DMS79 treated with DMSO at 0.1 percent for 48 hours (cell line): ENCODE measurements at regions not wholly inside any gene's neighbourhood (a gene's known extent, or its start where the extent isn't known, plus 50 kb on each side); places are given as distances from the start of the nearest gene placed in this dataset.

ENCODE experiments used
- DNase-seq: peaks from one replicate; lab custom pipeline; 2025; lab: John Stamatoyannopoulos, UW

DNA sequence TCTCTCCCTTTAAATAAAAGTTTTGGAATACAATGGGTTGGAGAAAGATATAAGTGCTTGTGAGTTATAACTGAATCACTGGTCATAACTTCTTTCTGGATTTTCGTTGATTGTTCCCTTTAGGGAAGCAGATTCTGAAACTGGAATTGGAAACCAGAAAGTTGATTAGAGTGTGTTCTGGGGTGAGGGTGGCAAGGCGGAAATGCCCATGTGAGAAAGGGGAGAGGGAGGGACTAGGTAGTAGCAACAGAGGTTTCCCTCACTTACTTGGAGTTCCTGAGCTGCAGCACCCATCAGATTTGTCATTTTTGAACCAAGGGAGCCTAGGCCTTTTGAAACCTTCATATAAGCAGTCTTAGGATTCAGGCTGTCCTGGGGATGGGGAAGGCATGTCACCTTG lies 453.4 kb downstream of the KCNJ3 start:
- no peak for DNase-seq

DNA sequence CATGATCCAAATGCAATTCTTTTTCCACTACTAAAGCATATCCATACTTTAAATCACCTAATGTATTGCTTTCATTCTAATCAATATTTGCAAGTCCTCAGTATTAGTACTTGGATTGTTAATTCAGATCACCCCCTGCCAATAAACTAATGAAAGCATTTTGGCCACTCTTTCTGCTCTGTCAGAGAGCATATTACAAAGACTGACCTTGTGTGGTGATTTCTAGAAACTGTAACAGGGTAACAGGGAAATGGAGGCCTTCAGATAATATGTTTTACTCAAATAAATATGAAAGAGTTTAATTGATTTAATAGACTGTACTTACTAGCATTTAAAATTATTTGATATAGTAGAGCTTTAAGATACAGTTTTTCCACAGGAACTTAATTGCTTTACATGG lies 453.0 kb downstream of the KCNJ3 start:
- DNase-seq = no peak

DNA sequence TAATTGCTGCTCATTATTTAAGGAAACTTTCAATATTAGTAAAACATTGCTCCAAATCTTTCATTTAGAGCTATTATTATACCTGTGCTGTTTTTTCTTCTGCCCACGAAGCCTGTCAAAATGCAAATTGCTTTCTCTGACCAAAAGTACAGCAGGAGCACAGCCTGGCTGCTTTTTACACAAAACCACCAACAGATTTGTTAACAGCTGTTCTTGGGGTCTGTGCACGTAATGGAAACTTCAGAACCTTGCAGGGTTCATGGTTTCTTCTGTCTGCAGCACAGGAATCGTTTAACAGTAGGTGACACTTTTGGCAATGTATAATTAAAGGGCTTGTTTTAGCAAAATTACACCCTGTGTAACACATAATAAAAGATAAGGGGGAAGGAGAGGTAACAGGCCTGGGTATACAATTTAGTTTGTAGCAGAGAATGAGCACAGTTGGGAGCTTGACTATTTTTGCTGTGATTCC lies 447.3 kb downstream of the KCNJ3 start:
- no peak for DNase-seq

DNA sequence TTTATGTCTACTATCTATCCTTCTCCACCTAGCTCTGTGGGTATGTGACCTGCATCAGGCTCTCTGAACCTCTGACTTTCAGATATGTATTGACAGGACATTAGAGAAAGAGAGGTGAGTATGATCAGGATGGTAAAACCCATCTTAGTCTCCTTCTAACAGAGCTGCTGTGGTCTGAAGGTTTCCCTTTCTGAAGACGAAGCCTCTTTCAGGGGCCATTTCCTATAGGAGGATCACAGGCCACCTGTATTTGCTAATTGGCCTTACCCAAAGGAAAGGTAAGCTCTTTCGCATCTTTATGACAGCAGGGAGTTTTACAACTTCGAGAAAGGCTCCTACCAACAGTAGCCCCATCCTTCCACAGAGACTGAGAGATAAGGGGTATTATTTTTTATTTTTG lies 442.9 kb downstream of the KCNJ3 start:
- no peak for DNase-seq

DNA sequence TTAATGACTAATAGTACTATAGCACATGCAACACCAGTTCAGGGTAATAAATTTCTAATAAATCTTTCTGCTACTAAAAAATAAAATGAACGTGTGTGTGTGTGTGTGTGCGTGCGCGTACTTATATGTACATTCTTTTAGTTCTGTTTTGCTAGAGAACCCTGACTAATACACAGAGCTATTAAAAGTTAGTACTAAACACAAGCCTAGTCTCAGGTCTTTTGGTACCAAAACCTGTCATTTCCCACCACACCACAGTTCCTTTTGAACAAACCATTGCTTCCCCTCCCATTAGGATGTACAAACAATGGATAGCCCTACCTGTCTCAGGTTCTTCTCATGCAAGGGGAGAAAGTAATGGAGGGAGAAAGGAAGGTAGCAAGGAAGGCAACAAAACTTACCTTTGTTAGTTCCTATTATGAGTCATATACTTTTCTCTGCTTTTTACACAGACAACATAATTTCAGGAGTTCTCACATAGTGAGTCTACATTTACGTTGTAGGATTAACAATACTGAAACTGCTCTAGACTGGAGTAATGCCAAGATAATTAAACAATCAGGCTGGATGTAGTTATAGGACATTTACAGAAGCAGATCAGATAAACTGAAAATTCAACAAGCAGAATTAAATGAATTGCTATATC lies 427.2 kb downstream of the KCNJ3 start:
- DNase-seq = no peak

DNA sequence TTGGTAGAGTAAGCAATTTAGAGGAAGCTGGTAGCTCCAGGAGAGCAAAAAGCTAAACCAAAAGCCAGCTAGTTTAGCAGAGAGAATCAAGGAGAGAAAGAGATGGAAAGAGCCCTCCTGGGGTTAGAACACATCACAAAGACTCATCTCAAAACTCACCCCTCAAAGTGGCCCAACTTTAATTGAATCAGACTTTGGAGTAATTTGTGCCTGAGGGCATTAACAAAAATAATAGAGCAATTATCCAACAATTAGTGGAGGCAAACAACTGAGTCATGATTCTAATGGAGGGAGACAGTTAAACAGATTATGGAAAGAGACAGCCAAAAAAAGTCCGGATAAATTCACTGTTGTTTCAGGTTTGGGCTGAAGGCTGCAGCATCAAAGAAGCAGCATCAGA lies 417.4 kb downstream of the KCNJ3 start:
- no peak for DNase-seq

DNA sequence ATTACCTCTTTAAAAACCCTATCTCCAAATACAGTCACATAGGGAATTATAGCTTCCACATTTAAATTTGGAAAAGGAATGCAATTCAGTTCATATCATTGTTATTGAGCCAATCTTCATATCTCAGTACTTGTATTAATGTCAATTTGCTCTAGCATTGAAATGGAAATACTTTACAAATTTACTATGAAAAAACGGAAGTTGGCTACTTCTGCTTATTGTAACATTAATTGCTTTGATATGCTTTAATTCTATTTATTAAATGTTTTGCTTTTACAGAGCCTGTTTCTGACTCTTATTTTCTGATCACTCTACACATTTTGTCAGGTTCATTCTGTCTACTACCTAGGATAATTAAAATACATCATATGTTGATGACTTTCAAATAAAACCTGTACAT lies 412.6 kb downstream of the KCNJ3 start:
- DNase-seq = no peak

DNA sequence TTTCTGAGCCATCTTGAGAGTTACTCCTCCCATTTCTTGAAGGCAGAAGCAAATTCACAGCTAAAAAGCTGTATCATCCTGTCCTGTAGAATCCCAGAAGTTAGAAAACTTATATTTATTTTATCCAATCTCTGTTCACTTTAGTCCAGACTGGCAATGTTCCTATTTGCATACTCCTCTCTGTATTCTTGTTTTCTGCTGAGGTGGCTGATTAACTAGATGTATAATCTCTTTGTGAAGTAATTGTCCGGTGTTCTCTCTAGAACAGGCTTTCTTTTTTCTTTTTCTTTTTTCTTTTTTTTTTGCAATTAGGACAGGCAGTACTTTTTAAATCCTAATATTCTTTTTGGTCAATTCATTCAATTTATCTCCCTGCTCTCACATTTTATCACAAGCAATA lies 411.0 kb downstream of the KCNJ3 start:
- no peak for DNase-seq

DNA sequence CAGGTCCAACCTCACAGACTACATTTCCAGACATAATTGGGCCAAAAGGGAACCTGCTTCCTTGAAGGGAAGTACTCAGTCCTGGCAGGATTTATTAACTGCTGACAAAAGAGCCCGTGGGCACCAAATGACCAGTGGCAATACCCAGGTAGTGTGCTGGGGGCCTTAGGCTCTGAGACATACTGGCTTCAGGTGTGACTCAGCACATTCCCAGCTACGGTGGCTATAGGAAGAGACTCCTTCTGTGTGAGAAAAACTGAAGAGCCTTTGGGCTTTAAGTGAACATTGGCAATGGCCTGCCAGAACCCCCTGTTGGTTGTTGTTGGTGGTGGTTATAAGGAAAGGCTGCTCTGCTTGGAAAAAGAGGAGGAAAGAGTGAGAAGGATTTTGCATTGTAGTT lies 401.8 kb downstream of the KCNJ3 start:
- no peak for DNase-seq

DNA sequence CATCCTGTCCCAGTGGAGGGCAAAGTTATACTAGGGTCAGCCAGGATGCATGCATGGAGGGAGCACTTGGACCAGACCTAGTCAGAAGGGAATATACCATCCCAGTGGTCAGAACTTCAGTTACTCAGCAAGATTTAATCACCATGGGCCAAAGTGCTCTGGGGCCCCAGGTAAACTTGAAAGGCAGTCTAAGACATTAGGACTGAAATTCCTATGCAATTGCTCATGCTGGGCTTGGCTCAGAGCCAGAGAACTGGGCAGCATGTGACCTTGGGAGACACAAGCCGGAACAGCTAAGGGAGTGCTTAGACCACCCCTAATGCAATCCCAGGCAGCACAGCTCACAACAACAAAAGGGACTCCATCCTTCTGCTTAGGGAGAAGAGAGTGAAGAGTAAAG lies 401.3 kb downstream of the KCNJ3 start:
- no peak for DNase-seq

DNA sequence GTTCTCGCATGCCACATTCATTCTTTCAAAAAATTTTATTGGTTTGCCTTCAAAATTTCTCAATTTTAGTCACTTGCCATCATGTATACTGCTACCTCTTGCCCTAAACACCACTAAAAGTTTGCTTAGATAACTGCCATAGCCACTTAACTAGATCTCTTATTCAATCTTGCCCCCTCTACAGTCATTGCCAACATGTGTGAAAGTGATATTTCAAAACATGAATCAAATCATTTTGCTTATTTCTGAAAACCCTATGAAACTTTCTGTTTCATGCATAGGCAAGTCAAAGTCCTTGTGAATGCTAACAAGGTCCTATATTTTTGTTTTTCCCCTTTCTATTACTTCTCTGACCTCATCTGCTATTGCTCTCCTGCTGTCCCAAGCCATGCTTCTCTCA lies 397.1 kb downstream of the KCNJ3 start:
- no peak for DNase-seq

DNA sequence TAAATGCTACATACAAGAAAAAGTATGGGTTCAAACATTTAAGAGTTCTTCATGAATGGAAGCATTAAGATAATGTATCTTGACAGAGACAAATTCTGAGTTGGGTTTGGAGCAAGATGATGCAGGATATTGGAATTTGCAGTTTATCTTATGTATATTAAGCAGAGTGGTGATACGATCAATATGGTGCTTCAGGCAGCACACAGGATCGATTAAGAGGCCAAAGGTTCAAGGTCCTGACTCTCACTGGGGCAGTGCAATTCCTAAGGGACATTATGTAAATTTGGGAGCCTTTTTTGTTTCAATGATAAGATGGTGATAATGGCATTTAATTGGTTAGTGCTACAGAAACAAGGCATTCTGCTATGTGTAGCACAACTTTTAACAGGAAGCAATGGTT lies 381.9 kb downstream of the KCNJ3 start:
- DNase-seq = no peak

DNA sequence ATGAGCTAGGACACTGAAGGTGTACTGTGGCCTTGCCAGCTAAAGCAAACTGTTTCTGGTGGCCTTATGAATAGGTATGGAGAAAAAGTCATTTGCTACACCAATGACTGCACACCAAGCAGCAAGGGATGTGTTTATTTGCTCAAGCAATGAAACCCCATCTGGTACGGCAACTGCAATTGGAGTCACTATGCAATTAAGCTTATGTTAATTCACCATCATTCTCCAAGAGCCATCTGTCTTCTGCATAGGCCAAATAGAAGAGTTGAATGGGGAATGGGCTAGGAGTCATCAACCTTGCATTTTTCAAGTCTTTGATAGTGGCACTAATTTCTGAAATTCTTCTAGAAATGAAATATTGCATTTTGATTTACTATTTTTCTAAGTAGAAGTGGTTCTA lies 372.0 kb downstream of the KCNJ3 start:
- DNase-seq = no peak

DNA sequence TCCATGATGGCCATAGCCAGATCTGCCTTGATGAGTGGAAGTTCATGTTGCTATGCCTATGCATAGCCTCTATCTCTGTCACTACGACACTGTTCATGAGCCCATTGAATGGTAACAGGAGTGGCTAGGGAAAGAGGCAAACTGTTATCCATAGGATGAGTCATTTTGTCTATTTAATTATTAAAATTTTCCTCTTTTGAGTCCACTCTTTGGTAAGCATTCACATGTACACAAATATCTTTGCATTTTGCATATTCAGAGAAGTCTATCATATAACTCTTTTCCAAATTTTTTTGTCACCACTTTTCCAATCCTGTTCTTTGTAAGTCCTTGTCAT lies 364.4 kb downstream of the KCNJ3 start:
- no peak for DNase-seq

DNA sequence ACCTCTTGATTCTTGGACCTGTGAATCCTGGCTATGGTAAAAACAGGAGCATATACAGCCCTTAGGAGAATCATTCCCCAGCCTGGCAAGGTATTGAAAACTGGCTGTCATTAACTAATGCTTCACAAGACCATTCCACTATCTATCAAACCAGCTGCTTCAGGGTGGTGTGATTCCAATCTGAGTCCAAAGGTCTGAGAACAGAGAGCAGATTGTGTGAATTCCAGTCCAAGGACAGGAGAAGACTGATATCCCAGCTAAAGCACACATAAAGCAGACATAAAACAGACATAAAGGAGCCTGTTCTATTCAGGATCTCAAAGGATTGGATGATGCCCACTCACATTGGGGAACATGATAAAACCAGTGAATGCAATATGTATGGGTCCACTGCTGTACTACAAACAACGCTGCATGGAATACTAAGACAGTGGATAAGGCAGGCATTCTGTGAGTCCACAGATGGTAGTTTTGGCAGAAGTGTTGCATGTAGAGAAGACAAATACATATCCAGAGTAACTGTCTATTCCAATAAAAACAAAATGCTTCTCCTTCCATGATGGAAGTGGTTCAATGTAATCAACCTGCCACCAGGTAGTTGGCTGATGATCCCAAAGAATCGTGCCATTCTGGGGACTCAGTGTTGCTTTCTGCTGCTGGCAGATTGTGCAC lies 363.9 kb downstream of the KCNJ3 start:
- no peak for DNase-seq

DNA sequence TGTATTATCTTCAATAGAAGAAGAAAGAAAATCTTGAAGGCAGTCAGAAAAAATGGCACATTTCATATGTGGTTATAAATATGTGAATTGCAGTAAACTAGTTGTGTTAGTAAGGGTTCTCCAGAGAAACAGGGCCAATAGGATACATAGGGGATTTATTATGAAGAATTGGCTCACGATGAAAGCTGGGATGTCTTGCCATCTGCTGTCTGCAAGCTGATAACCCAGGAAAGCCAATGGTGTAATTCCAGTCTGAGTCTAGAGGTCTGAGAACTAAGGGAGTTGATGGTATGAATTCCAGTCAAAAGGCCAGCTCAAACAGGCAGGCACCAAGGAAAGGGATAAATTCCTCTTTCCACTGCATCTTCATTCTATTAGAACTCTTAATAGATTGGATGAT lies 362.4 kb downstream of the KCNJ3 start:
- no peak for DNase-seq

DNA sequence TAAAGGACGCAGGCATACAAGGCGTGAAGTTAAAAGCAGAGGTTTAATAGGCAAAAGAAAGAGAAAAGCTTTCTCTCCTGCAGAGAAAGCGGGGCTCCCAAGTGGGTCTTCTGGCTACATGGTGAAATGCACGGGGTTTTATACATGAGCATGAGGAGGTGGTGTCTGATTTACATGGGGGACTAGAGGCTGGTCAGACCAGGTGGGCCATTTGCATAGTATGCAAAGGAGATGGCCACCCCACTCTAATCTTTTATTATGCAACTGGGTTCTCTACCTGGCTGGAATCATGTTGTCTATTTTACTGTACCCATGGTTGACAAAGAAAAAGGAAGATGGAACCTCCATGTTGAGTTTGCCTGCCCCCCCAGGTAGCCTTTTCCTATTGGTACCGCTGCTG lies 356.2 kb downstream of the KCNJ3 start:
- no peak for DNase-seq

DNA sequence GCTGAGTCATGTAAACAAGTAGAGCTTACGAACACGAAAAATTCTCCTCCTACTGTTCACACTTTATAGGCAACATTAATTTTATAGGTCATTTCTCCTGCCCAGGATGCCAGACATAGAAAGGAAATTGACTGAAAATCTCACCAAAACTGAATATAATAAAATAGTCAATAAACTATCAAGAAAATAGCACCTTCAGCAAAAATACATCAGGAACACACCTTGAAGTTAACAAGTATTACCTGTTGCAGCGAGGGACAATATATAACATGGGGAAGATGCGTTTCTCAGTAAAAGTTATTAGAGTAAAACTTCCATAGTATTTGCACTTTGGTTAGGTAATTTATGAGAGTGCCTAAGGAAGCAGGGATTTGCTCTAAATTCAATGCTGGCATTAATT lies 344.6 kb downstream of the KCNJ3 start:
- DNase-seq = no peak

DNA sequence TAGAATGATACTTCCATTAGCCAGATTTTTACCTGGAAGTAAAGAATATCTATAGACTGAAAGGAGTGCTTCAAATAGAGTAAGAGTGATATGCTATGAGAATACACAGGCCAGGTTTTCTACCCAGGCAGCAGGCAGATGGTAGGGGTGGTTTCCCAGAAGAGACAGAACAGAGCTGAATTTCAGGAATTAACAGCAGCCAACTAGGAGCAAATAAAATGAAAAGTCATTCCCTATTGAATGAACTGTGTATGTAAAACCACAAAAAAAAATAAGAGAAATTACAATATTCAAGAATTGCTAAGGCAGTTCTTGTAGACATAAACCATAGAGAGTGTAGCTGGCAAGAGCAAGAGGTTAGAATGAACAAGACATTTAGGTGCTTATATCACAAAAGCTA lies 336.8 kb downstream of the KCNJ3 start:
- no peak for DNase-seq

DNA sequence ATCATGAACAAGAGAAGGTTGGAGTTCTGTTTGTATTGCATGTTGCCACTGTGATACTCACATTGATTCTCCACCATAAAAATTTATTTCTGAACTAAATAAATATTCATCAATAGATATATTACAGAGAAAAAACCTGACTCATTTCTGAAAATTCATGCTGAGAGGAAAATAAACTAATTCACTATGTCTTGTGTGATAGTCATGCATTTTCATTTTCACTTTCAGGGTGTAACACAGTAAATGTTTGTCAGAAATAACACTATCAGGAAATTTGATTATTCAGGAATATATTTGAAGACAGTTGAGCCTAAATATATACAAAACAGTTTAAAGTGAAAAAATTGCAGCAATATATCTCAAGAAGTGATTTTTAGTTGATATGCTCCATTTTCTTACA lies 335.2 kb downstream of the KCNJ3 start:
- no peak for DNase-seq

DNA sequence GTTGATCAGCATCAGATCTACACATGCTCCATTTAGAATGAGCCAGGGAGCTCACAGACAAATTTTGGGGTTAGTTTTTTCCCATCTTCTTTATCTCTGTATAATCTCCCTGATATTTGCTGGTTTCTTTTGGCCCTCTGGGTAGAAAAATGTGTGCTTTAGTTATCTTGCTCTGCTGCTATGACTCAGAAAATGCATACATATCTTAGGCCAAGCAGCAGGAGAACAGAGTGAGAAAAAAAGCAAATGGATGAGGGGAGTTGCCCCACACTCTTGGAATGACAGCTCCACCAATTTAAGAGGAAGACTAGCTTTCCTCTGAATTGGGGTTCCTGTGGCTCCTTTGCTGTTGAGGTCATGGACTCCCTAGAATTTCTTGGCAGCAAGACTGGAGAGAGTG lies 331.8 kb downstream of the KCNJ3 start:
- no peak for DNase-seq

DNA sequence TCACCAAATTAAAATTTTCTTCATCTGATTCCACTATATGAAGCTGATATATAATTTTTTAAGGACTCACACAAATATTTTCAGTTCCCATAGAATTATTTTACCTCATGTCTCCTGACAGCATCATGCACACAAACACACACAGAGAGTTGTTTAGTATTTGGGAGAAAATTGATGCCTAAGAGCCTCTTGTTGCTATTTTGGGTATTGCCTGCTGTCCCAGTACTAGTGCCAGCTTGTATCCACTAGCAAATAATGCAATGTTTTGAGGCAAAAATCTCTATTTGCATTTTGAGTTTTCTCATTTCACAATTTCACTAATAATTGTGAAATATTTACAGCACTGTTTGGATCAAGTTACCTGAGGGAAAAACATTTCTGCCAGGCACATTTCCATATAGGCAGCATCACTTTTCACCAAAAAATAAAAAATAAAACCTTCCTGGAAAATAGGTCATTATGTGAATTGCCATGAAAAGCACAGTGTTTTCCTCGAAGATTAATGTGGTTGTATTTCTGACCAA lies 328.2 kb downstream of the KCNJ3 start:
- no peak for DNase-seq

DNA sequence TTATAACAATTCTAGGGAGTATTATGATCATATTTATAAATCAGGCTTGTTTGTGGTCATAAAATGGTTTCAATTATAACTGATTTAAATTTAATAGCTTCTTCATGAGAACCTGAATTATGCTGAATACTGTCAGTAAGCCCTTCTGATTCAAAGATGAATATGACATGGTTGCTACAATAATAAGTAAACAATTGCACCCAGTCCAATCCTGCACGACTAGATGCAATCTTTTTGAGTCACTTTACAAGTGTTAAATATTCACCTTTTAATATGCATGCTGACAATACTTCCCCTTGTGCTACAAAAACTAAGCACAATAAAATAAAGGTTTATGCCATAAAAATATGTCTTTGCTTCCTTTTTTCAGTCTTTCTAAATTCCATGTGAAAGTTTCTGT lies 325.2 kb downstream of the KCNJ3 start:
- DNase-seq = no peak

DNA sequence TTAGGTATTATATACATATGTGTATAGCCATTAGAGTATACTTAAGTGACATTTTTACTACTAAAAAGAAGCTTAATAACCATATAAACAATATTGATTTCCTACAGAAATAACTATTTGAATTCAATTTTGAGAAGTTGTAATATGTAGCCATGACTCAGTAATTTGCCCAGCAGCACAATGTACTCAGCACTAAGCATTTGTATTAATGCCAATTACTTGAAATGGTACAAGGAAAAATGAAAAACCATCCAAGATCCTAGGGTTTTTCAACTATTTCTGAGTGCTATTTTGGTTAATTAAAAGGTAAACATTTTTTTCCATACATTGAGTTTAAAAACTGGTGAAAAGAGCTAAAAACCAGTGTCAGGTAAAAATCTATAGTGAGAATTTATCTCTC lies 324.0 kb downstream of the KCNJ3 start:
- no peak for DNase-seq
